Colon (tissue), 2 donors: ENCODE measurements at regions not wholly inside any gene's neighbourhood (a gene's known extent, or its start where the extent isn't known, plus 50 kb on each side); places are given as distances from the start of the nearest gene placed in this dataset.

Source experiments
- FAIRE-seq: peaks from 2 replicates; lab custom pipeline; 2012; peaks lifted over from hg19 to GRCh38; lab: Jason Lieb, UNC
- donor health status: control.
- donor health status: control.

- FAIRE-seq = no peak
Measured at GRCh38 chr16:6646891-6647290, 685.8 kb upstream of the RBFOX1 start.

- no peak for FAIRE-seq
Measured at GRCh38 chr16:6645768-6646568, 686.7 kb upstream of the RBFOX1 start.

- no peak for FAIRE-seq
Measured at GRCh38 chr16:6644916-6645315, 687.7 kb upstream of the RBFOX1 start.

DNA sequence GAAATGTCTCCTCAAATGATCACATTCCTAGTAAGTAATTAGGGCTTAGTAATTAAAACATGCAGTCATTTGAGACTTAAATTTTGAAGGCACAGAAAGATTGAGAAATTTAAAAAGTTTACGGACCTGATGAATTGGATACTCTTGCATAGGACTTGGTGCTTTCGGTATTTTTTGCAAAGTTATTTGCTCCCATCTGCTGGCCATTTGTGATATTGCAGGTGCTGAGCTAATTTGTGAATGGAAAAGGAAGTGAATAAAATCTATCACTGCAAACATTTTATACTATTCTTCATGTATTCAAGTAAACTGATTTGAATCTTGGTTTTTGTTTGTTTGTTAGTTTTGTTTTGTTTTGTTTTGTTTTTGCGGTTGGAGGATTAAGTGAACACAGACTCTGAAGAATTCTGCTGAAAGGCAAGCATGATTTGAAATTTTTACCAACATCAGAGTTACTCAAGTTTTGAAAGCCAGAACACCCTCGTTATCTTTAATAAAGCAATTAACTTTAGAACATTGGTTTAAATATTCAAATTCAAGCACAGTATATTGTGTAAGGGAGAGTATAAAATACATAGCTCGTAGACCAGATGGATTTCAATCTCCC is 689.5 kb upstream of the RBFOX1 start:
- no peak for FAIRE-seq

GRCh38 chr16:6642271-6642670 is 690.4 kb upstream of the RBFOX1 start:
- FAIRE-seq = no peak

DNA sequence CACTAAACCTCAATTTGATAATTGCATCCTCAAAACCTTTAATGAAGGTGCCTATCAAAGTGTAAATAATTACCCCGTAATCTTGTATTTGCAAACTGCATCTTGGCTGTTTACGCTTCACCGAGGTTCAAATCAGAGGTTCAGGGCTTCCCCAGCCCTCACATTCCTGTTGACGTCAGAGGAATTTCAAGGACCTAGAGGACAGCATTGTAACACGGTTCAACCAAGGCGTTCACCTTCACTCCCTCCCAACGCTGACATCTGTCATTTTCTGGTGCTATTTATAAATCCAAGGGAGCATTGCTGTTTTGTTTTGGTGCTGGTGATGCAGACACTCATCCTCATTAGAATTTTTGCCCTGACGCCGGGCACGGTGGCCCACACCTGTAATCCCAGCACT is 691.6 kb upstream of the RBFOX1 start:
- no peak for FAIRE-seq

DNA sequence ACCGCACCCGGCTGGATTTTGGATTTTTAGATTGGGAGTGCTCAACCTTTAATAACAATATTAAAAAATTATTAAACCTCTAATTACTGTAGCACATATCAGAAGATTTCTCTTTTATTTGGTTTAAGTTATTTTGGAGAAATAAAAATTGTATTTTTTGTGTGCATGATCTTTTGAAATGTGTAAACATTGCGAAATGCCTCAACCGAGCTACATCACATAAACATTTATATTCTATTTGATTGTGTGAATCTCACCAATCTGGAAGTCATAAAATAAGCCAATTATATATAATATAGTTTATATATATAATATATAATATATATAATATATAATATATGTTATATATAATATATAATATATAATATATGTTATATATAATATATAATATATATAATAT is 696.2 kb upstream of the RBFOX1 start:
- no peak for FAIRE-seq

DNA sequence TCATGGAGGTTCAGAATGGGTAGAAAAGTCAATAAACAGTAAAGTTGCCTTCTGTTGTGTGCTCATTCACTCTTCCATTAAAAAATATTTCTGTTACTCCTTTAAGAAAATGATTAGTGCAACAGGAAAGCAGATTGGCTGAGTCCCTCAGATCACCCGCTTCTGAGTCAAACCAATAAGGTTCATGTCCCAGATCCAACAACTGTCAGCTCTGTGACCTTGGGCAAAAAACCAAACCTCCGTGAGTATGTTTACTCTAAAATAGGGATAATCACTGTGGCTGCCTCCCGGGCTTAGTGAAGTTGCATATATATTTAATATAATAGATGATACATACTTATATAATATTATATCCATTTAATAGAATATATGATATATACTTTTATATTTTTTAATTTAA is 698.5 kb upstream of the RBFOX1 start:
- FAIRE-seq = no peak

GRCh38 chr16:6633456-6633855 is 699.2 kb upstream of the RBFOX1 start:
- no peak for FAIRE-seq

GRCh38 chr16:6629110-6629509 is 703.5 kb upstream of the RBFOX1 start:
- FAIRE-seq = no peak

- FAIRE-seq = no peak
Measured at GRCh38 chr16:6625606-6626005, 707.0 kb upstream of the RBFOX1 start.

GRCh38 chr16:6618874-6619273 is 713.8 kb upstream of the RBFOX1 start:
- no peak for FAIRE-seq

- no peak for FAIRE-seq
Measured at GRCh38 chr16:6616746-6617145, 715.9 kb upstream of the RBFOX1 start.

GRCh38 chr16:6615636-6616035 is 717.0 kb upstream of the RBFOX1 start:
- FAIRE-seq = no peak

GRCh38 chr16:6611535-6611934 is 721.1 kb upstream of the RBFOX1 start:
- FAIRE-seq = no peak

- no peak for FAIRE-seq
Measured at GRCh38 chr16:6605490-6605889, 727.2 kb upstream of the RBFOX1 start.

GRCh38 chr16:6603780-6604325 is 728.8 kb upstream of the RBFOX1 start:
- no peak for FAIRE-seq

DNA sequence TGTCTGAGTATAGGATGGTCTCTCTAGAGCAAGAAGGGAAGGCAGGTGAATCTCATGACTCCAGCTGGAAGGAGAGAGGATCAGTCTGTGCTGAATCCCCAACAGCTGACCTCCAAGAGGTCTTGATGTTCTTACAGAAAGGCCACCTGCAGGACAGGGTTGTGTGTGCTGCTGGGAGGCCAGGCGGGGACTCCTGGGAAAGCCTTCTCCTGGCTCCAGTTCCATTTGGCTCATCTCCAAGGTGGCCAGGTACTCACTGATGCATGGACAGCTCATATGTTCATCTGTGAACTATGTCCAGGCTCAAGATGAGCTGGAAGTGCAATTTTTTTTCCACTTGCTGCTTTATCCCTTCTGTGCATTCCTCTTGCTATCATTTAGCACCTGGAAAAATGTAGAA is 730.2 kb upstream of the RBFOX1 start:
- no peak for FAIRE-seq

GRCh38 chr16:6600167-6600566 is 732.5 kb upstream of the RBFOX1 start:
- no peak for FAIRE-seq

DNA sequence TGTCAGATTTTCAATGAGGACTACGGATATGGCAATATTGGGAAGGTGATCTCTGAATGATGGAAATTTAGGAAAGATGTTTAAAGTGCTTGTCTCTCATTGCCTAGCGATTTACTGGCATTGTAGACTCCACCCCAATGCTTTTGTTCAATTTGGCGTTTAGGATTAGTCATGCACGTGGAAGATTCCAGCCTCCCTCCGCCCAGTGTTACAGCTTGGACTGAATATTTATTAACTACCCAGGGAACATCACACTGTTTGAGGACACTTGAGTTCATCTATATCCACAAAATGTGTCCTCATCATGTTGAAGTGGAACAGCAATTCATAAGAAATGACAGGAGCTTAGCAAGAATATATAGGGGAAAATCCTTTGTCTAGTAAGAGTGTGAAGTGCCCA is 738.8 kb upstream of the RBFOX1 start:
- no peak for FAIRE-seq

- FAIRE-seq = no peak
Measured at GRCh38 chr16:6576606-6577005, 756.0 kb upstream of the RBFOX1 start.

- FAIRE-seq = no peak
Measured at GRCh38 chr16:6576113-6576512, 756.5 kb upstream of the RBFOX1 start.

DNA sequence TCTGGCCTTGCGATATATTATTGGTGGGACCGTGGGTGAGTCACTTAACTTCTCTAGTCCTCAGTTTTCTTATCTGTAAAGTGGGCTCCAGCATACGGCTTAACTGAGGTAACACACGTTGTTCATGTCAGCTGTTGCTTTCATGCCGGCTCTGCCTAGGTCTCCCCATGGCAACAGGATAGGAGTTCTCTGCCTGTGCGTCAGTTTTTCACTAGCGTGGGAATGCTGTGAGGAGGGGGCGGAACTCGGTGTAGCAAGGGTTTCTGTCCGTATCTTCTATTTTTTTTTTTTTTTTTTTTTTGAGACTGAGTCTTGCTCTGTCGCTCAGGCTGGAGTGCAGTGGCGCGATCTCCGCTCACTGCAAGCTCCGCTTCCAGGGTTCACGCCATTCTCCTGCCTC is 758.5 kb upstream of the RBFOX1 start:
- FAIRE-seq = no peak

- FAIRE-seq = no peak
Measured at GRCh38 chr16:6573577-6573976, 759.1 kb upstream of the RBFOX1 start.
